Activated T-helper 17 cell treated with anti-CD3 and anti-CD28 coated beads, Interleukin-2, amount 50 U/mL, for 72 hours (primary cell): ENCODE measurements at regions not wholly inside any gene's neighbourhood (a gene's known extent, or its start where the extent isn't known, plus 50 kb on each side); places are given as distances from the start of the nearest gene placed in this dataset.

Experiments
- ATAC-seq: fragments of 150-1000 bp; cut with Tn5 transposase; replicated peaks from 2 replicates; pipeline ENCODE4 v1.10.0; 2021; ENCODE audit warnings: mild to moderate bottlenecking, moderate library complexity
- H3K27ac Mint-ChIP-seq: one replicate; pipeline ENCODE4 v1.8.0; 2022; ENCODE audit warnings: mixed read lengths
- H3K27me3 Mint-ChIP-seq: one replicate; pipeline ENCODE4 v1.8.0; 2022; ENCODE audit warnings: mixed read lengths
- H3K36me3 Mint-ChIP-seq: one replicate; pipeline ENCODE4 v1.8.0; 2022; ENCODE audit warnings: low read depth, mild to moderate bottlenecking, mixed read lengths
- H3K4me1 Mint-ChIP-seq: one replicate; pipeline ENCODE4 v1.8.0; 2022; ENCODE audit warnings: mixed read lengths
- H3K4me3 Mint-ChIP-seq: one replicate; pipeline ENCODE4 v1.8.0; 2022; ENCODE audit warnings: mild to moderate bottlenecking, mixed read lengths
- H3K9me3 Mint-ChIP-seq: one replicate; pipeline ENCODE4 v1.8.0; 2022; ENCODE audit warnings: mixed read lengths

- ATAC-seq, result no peak
- Mint-ChIP-seq H3K9me3 (no peaks in the 10 kb centered on the region), H3K27me3 (no peaks in the 10 kb centered on the region), H3K27ac (no peak overlapping the region), H3K4me1 (no peaks in the 10 kb centered on the region), H3K36me3 (no peaks in the 10 kb centered on the region), H3K4me3 (no peak overlapping the region)
Observed at GRCh38 chr13:75129331-75129730, 352.6 kb downstream of the TBC1D4 start.

DNA sequence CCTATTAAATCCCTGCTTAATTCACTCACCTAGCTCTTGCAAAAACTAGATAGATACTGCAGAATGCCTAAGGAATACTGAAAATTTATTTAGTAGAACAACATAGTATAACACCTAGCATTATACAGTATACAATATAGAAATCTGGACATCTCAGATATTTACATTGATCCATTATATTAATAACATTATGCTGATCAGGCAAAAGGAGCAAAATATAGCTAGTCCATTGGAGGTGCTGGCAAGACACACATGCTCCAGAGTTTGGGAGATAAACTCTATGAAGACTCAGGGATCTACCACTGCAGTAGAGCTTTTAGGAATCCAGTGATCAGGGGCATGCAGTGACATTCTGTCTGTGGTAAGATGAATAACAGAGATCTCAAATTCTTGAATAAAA is 357.6 kb downstream of the TBC1D4 start:
- peaks cover 11% of the 10 kb centered on the region for H3K27me3 Mint-ChIP-seq

DNA sequence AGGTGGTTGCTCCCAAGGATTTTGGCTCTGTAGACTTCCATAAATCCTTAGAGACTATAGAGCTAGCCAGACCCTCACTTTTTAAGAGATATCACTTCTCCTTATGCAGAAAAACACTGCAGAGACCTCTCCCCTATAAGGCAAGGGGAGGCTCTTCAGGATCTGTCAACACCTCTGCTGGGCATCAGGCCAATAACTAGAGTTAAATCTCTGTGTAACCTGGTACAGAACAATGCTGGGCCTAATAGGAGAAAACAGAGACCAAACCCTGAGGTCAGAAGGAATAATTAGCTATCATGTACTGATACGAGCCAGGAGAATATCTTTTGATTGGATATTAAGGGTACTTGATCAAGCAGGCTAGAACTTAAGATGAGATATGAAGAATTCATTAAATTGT is 358.5 kb downstream of the TBC1D4 start:
- H3K27me3 Mint-ChIP-seq, result peaks cover 11% of the 10 kb centered on the region
- H3K36me3 Mint-ChIP-seq, result no peaks in the 10 kb centered on the region
- no peak overlapping the region for H3K4me3 Mint-ChIP-seq
- no peaks in the 10 kb centered on the region for H3K4me1 Mint-ChIP-seq
- H3K9me3 Mint-ChIP-seq, result no peaks in the 10 kb centered on the region
- no peak overlapping the region for H3K27ac Mint-ChIP-seq
- no peak for ATAC-seq

More for the DNA sequence above, 357.6 kb downstream of the TBC1D4 start:
- Mint-ChIP-seq H3K4me3 (no peak overlapping the region), H3K36me3 (no peaks in the 10 kb centered on the region), H3K9me3 (no peaks in the 10 kb centered on the region), H3K27ac (no peak overlapping the region), H3K4me1 (no peaks in the 10 kb centered on the region)
- no peak for ATAC-seq

- no peaks in the 10 kb centered on the region for H3K9me3 Mint-ChIP-seq
- no peak overlapping the region for H3K27ac Mint-ChIP-seq
- ATAC-seq, result no peak
- no peaks in the 10 kb centered on the region for H3K36me3 Mint-ChIP-seq
- peaks cover 11% of the 10 kb centered on the region for H3K27me3 Mint-ChIP-seq
- no peaks in the 10 kb centered on the region for H3K4me1 Mint-ChIP-seq
- no peak overlapping the region for H3K4me3 Mint-ChIP-seq
Observed at GRCh38 chr13:75120085-75120484, 361.9 kb downstream of the TBC1D4 start.

DNA sequence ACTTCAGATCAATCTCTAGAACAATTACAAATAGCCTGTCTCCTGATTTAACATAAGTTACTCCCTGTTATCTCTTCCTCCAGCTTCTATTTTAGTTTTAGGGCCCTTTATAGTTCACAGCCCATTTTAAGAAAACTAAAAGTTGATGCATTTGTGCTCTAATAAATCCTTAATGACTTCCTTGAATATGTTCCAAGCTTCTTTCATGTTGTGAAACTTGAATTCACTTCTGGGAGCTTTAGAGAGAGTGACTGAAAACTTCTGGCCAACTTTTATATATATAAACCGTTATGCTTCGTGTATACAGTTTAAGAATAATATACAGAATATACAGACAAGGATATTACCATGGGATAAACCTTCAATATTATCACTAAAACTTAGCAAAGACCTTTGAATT is 366.8 kb downstream of the TBC1D4 start:
- Mint-ChIP-seq H3K27me3 (peaks cover under 1% of the 10 kb centered on the region), H3K4me3 (no peak overlapping the region), H3K36me3 (no peaks in the 10 kb centered on the region), H3K27ac (no peak overlapping the region), H3K9me3 (no peaks in the 10 kb centered on the region), H3K4me1 (no peaks in the 10 kb centered on the region)
- ATAC-seq, result no peak

GRCh38 chr13:75103976-75104375 is 378.0 kb downstream of the TBC1D4 start:
- H3K27ac Mint-ChIP-seq, result no peak overlapping the region
- H3K27me3 Mint-ChIP-seq, result peaks cover 23% of the 10 kb centered on the region
- no peaks in the 10 kb centered on the region for H3K9me3 Mint-ChIP-seq
- no peak for ATAC-seq
- no peaks in the 10 kb centered on the region for H3K36me3 Mint-ChIP-seq
- no peaks in the 10 kb centered on the region for H3K4me1 Mint-ChIP-seq
- H3K4me3 Mint-ChIP-seq, result no peak overlapping the region

DNA sequence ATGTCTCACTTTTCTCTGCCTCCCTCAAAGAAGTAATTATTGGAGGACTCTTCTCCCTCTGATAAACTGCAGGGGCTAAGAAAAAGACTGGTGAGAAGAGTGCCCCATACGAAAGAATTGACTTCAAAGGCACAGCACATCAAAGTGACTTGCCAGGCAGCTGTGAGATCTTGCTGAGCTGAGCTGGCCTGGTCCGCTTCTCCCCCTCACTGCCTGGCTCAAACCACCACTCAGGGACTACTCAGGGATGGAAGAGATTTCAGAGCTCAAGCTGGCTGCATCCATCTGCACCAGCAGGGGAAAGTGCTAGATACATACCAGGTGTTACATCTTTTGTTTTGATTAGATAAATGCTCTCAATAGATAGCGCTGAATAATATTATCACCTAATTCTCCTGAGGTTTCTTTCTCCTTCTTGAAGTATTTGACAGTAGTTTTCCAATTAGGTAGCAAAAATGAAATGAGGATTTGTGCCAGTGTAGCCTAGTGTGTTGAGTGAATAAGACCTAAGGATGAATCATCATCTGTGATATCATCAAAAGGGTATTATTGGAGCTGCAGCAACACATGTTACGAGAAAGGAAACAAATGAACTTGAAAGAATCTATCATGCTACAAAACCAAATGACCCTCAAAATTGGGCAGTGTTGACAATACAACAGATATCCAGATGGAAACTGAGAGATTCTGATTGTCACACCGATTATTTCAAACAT is 379.8 kb downstream of the TBC1D4 start:
- H3K4me3 Mint-ChIP-seq, result no peak overlapping the region
- H3K4me1 Mint-ChIP-seq, result no peaks in the 10 kb centered on the region
- no peaks in the 10 kb centered on the region for H3K9me3 Mint-ChIP-seq
- H3K36me3 Mint-ChIP-seq, result no peaks in the 10 kb centered on the region
- peaks cover 17% of the 10 kb centered on the region for H3K27me3 Mint-ChIP-seq
- H3K27ac Mint-ChIP-seq, result no peak overlapping the region
- ATAC-seq, result no peak

DNA sequence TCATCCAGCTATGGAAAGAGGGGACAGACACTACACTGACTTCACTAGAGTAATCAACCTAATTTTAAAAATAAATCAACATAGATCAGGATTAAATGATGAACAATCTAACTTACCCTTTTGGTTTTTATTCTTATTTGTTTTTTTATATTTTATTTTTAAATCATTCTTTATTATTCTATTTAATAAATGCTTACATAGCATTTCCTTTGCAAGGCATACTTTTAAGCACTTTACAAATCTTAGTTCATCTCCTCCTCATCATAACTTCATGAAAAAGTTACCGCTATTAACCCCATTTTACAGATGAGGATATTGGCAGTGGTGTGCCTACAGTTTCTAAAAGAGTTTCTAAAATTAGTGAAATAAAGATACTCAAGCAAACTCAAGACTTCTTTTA is 380.6 kb downstream of the TBC1D4 start:
- H3K27me3 Mint-ChIP-seq, result peaks cover 10% of the 10 kb centered on the region
- H3K36me3 Mint-ChIP-seq, result no peaks in the 10 kb centered on the region
- no peaks in the 10 kb centered on the region for H3K9me3 Mint-ChIP-seq
- no peaks in the 10 kb centered on the region for H3K4me1 Mint-ChIP-seq
- H3K27ac Mint-ChIP-seq, result no peak overlapping the region
- no peak for ATAC-seq
- no peak overlapping the region for H3K4me3 Mint-ChIP-seq

GRCh38 chr13:75092143-75092542 is 389.8 kb downstream of the TBC1D4 start:
- ATAC-seq, result no peak
- H3K27ac Mint-ChIP-seq, result no peak overlapping the region

DNA sequence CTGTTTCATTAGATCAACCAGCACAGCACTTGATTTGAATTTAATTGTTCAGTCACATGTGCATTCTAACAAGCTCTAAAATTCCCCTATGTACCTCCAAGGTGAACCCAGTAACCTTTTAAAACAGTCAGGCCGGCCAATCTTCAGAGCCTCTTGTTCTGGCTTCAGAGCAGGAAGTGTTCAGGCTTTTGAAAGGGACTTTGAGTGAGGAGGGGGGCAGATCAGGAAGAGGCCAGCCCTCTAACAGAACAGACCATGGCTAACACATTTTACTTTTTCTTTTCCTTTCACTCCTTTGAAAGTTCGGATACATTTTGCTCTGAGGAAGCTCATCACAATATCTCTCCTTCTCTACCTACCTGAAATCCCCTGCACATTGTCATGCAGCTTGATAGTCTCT is 390.3 kb downstream of the TBC1D4 start:
- Mint-ChIP-seq H3K36me3 (no peaks in the 10 kb centered on the region), H3K27me3 (peaks cover 8% of the 10 kb centered on the region), H3K9me3 (no peaks in the 10 kb centered on the region), H3K4me1 (no peaks in the 10 kb centered on the region), H3K27ac (no peak overlapping the region), H3K4me3 (no peak overlapping the region)
- ATAC-seq, result no peak

More at GRCh38 chr13:75092143-75092542, 389.8 kb downstream of the TBC1D4 start:
- no peaks in the 10 kb centered on the region for H3K9me3 Mint-ChIP-seq
- H3K27me3 Mint-ChIP-seq, result peaks cover 8% of the 10 kb centered on the region
- H3K4me1 Mint-ChIP-seq, result no peaks in the 10 kb centered on the region
- H3K4me3 Mint-ChIP-seq, result no peak overlapping the region
- no peaks in the 10 kb centered on the region for H3K36me3 Mint-ChIP-seq

DNA sequence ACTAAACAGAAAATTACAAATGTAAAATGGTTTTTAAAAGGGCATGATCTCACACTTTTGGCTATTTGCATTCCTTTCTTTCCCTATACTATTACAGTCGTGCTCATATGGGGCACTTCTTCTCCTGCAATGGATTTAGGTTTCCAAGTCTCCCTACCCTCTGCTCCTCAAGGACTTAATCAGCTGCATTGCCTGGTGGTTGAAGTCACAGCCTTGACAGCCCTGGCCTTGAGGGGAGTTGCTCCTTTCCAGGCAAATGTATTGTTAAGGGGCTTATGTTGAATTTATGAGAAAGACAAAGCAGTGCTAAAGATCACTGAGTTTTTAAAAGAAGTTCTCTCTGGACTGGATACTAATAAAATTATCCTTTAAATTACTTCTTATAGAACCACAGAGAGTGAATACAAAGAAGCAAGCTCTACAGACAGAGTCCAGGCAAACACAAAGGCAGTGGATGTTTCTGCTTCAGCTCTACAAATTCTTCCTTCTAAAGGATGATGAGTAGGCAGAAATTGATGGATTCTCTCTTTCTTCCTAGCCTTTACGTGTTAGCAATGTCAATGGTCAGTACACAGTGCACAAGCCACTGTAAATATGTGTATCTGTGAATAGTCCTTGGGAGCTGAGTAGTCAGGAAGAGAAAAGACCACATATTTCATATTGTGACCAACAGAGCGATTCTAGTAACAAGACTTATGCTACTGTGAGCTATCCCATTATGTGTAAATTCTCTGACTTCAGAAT is 390.9 kb downstream of the TBC1D4 start:
- Mint-ChIP-seq H3K27me3 (peaks cover 8% of the 10 kb centered on the region), H3K9me3 (no peaks in the 10 kb centered on the region), H3K4me3 (no peak overlapping the region), H3K4me1 (no peaks in the 10 kb centered on the region), H3K27ac (no peak overlapping the region), H3K36me3 (no peaks in the 10 kb centered on the region)
- ATAC-seq, result no peak

DNA sequence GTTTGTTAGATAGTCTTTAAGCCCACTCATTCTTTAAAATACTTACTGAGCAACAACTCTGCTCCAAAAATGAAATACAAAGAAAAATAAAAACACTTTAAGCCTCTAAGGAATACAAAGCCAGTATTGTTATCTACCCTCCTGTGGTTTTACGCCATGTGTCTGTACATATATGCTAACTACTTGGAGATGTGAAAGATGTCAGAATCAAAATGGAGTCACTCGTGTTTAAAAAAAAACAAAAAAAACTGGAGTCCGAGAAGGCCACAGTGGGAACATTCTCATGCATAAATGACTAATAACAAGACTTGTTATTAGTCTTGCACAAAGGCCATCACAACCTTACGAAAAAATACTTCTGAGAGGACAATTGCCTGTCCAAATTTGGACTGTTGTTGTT is 393.1 kb downstream of the TBC1D4 start:
- H3K27ac Mint-ChIP-seq, result no peak overlapping the region
- peaks cover 11% of the 10 kb centered on the region for H3K27me3 Mint-ChIP-seq
- H3K4me1 Mint-ChIP-seq, result no peaks in the 10 kb centered on the region
- H3K4me3 Mint-ChIP-seq, result no peak overlapping the region
- no peaks in the 10 kb centered on the region for H3K9me3 Mint-ChIP-seq
- no peak for ATAC-seq
- H3K36me3 Mint-ChIP-seq, result no peaks in the 10 kb centered on the region

GRCh38 chr13:75079226-75079625 is 402.7 kb downstream of the TBC1D4 start:
- no peak overlapping the region for H3K27ac Mint-ChIP-seq
- H3K27me3 Mint-ChIP-seq, result peaks cover 30% of the 10 kb centered on the region
- H3K4me3 Mint-ChIP-seq, result no peak overlapping the region
- no peaks in the 10 kb centered on the region for H3K36me3 Mint-ChIP-seq
- ATAC-seq, result no peak
- no peaks in the 10 kb centered on the region for H3K9me3 Mint-ChIP-seq
- no peaks in the 10 kb centered on the region for H3K4me1 Mint-ChIP-seq

GRCh38 chr13:75076476-75076875 is 405.5 kb downstream of the TBC1D4 start:
- no peaks in the 10 kb centered on the region for H3K4me1 Mint-ChIP-seq
- ATAC-seq, result no peak
- H3K36me3 Mint-ChIP-seq, result no peaks in the 10 kb centered on the region
- H3K4me3 Mint-ChIP-seq, result no peak overlapping the region
- no peak overlapping the region for H3K27ac Mint-ChIP-seq
- no peaks in the 10 kb centered on the region for H3K9me3 Mint-ChIP-seq
- H3K27me3 Mint-ChIP-seq, result peaks cover 29% of the 10 kb centered on the region

DNA sequence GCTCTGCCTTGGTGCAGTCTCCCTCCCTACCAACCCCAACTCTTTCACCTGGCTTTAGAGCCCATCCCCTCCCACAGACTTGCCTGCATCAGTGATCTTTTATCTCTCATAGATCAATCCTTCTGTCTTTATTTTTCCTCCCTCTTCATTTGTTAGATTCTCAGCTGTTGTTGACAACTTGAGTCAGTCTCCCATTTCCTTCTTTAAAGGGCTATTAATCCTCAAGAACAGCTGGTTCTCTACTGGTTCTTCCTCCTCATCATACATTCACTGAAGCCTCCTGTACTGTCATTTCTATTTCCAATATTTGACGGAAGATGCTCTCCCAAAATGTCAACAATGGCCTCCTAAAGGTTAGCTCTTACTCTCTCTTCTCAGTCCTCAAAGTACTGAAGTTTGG is 408.2 kb downstream of the TBC1D4 start:
- ATAC-seq, result no peak
- Mint-ChIP-seq H3K36me3 (no peaks in the 10 kb centered on the region), H3K27ac (no peak overlapping the region), H3K4me1 (no peaks in the 10 kb centered on the region), H3K9me3 (no peaks in the 10 kb centered on the region), H3K4me3 (no peak overlapping the region), H3K27me3 (peaks cover 26% of the 10 kb centered on the region)
